ENCODE measurements at regions not wholly inside any gene's neighbourhood (a gene's known extent, or its start where the extent isn't known, plus 50 kb on each side); places are given as distances from the start of the nearest gene placed in this dataset.

DNA sequence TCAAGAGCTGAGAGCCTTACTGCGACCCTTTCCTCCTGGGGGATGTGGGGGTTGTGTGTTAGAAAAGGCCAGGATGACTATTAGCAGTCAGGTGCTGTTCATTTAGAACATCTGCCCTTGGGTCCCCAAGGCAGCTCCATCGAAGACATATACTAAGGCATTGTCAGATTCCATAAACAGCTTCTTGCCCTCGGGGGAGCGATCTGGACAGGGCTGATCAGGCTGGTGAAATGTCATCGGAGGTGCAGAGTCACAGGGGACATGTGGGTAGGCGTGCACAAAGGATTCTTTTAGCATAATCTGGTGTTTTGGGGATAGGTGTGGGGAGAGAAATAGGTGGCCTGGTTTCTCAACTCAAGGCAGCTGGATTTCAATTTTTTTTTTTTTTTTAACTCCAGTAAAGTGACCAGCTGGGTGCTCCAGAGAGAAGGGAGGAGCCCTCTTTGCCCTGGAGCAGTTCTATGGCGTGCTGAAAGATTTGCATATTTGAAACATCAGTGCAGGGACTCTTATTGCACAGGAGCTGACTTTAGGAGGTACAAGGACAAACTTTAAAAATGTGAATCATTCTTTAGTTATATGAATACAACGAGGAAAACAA lies 160.1 kb downstream of the SUDS3 start (continued):
- TF ChIP-seq, protein P1, sequence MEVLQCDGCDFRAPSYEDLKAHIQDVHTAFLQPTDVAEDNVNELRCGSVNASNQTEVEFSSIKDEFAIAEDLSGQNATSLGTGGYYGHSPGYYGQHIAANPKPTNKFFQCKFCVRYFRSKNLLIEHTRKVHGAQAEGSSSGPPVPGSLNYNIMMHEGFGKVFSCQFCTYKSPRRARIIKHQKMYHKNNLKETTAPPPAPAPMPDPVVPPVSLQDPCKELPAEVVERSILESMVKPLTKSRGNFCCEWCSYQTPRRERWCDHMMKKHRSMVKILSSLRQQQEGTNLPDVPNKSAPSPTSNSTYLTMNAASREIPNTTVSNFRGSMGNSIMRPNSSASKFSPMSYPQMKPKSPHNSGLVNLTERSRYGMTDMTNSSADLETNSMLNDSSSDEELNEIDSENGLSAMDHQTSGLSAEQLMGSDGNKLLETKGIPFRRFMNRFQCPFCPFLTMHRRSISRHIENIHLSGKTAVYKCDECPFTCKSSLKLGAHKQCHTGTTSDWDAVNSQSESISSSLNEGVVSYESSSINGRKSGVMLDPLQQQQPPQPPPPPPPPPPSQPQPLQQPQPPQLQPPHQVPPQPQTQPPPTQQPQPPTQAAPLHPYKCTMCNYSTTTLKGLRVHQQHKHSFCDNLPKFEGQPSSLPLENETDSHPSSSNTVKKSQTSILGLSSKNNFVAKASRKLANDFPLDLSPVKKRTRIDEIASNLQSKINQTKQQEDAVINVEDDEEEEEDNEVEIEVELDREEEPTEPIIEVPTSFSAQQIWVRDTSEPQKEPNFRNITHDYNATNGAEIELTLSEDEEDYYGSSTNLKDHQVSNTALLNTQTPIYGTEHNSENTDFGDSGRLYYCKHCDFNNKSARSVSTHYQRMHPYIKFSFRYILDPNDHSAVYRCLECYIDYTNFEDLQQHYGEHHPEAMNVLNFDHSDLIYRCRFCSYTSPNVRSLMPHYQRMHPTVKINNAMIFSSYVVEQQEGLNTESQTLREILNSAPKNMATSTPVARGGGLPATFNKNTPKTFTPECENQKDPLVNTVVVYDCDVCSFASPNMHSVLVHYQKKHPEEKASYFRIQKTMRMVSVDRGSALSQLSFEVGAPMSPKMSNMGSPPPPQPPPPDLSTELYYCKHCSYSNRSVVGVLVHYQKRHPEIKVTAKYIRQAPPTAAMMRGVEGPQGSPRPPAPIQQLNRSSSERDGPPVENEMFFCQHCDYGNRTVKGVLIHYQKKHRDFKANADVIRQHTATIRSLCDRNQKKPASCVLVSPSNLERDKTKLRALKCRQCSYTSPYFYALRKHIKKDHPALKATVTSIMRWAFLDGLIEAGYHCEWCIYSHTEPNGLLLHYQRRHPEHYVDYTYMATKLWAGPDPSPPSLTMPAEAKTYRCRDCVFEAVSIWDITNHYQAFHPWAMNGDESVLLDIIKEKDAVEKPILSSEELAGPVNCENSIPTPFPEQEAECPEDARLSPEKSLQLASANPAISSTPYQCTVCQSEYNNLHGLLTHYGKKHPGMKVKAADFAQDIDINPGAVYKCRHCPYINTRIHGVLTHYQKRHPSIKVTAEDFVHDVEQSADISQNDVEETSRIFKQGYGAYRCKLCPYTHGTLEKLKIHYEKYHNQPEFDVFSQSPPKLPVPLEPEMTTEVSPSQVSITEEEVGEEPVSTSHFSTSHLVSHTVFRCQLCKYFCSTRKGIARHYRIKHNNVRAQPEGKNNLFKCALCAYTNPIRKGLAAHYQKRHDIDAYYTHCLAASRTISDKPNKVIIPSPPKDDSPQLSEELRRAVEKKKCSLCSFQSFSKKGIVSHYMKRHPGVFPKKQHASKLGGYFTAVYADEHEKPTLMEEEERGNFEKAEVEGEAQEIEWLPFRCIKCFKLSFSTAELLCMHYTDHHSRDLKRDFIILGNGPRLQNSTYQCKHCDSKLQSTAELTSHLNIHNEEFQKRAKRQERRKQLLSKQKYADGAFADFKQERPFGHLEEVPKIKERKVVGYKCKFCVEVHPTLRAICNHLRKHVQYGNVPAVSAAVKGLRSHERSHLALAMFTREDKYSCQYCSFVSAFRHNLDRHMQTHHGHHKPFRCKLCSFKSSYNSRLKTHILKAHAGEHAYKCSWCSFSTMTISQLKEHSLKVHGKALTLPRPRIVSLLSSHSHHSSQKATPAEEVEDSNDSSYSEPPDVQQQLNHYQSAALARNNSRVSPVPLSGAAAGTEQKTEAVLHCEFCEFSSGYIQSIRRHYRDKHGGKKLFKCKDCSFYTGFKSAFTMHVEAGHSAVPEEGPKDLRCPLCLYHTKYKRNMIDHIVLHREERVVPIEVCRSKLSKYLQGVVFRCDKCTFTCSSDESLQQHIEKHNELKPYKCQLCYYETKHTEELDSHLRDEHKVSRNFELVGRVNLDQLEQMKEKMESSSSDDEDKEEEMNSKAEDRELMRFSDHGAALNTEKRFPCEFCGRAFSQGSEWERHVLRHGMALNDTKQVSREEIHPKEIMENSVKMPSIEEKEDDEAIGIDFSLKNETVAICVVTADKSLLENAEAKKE (CRISPR knock-in tag; IDR thresholded peaks at IDR 0.05) = no peak
- TF ChIP-seq NANOG (IDR thresholded peaks at IDR 0.05; ENCODE audit: borderline replicate concordance) = no peak
- no peak for TF ChIP-seq EZH2phosphoT487 (IDR thresholded peaks at IDR 0.05; ENCODE audit: unreplicated experiment)
- no peak for TF ChIP-seq JUNB (IDR thresholded peaks at IDR 0.05; ENCODE audit: unreplicated experiment)
- TF ChIP-seq STAT1 (IDR thresholded peaks at IDR 0.05; ENCODE audit: unreplicated experiment) = no peak
- TF ChIP-seq EZH2 (IDR thresholded peaks at IDR 0.05; ENCODE audit: low read depth, unreplicated experiment) = no peak
- TF ChIP-seq, protein P2, sequence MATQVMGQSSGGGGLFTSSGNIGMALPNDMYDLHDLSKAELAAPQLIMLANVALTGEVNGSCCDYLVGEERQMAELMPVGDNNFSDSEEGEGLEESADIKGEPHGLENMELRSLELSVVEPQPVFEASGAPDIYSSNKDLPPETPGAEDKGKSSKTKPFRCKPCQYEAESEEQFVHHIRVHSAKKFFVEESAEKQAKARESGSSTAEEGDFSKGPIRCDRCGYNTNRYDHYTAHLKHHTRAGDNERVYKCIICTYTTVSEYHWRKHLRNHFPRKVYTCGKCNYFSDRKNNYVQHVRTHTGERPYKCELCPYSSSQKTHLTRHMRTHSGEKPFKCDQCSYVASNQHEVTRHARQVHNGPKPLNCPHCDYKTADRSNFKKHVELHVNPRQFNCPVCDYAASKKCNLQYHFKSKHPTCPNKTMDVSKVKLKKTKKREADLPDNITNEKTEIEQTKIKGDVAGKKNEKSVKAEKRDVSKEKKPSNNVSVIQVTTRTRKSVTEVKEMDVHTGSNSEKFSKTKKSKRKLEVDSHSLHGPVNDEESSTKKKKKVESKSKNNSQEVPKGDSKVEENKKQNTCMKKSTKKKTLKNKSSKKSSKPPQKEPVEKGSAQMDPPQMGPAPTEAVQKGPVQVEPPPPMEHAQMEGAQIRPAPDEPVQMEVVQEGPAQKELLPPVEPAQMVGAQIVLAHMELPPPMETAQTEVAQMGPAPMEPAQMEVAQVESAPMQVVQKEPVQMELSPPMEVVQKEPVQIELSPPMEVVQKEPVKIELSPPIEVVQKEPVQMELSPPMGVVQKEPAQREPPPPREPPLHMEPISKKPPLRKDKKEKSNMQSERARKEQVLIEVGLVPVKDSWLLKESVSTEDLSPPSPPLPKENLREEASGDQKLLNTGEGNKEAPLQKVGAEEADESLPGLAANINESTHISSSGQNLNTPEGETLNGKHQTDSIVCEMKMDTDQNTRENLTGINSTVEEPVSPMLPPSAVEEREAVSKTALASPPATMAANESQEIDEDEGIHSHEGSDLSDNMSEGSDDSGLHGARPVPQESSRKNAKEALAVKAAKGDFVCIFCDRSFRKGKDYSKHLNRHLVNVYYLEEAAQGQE (IDR thresholded peaks at IDR 0.05; ENCODE audit: unreplicated experiment) = no peak
- no peak for TF ChIP-seq POLR2AphosphoS5 (IDR thresholded peaks at IDR 0.05; ENCODE audit: low read depth)

Data from GM23338 (cell line).